Esophagus muscularis mucosa (tissue), 3 donors: ENCODE measurements at regions not wholly inside any gene's neighbourhood (a gene's known extent, or its start where the extent isn't known, plus 50 kb on each side); places are given as distances from the start of the nearest gene placed in this dataset.

ENCODE experiments used
- POLR2A ChIP-seq: fragments of 450-650 bp; IDR thresholded peaks from one replicate; pipeline ENCODE4 v1.6.1; 2017; ENCODE audit warnings: antibody characterized with exemption, moderate library complexity, mild to moderate bottlenecking, low read depth
- POLR2AphosphoS5 ChIP-seq, 2 donors: sonication (generic); formaldehyde crosslinking; IDR thresholded peaks; one replicate each; pipeline ENCODE4 v1.6.1; 2017; ENCODE audit warnings: antibody characterized with exemption in 2 of 2
- TF ChIP-seq, protein P1 (sequence below), 3 experiments: fragments of 200-600 bp in 2 of 3; fragments of 450-650 bp in 1 of 3; sonication (generic) in 2 of 3; IDR thresholded peaks; one replicate each; pipeline ENCODE4 v1.5.1; 2017 to 2019; ENCODE audit warnings: antibody characterized with exemption in 3 of 3, mild to moderate bottlenecking in 2 of 3, moderate library complexity in 1 of 3

DNA sequence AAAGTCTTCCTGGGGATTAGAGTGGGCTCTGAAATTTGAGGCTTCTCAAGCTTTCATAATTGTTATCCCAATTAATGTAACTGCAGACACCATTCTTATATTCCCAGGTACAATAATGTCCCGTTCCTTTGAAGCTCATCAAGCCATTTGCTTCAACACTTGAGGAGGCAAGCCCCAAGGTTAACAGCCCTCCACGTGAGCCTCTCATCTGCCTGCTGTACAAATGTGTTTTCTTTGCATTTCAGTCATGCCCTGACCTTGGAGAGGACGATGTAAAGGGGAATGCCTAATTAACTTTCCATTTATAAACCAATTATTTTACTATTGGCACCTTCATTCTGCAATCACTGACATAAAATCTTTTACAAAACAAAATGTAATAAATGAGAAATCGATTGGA, 106.3 kb downstream of the SETD4 start:
- TF ChIP-seq POLR2AphosphoS5 (IDR thresholded peaks at IDR 0.05) (no peak), POLR2A (no peak)
- TF ChIP-seq, protein P1, sequence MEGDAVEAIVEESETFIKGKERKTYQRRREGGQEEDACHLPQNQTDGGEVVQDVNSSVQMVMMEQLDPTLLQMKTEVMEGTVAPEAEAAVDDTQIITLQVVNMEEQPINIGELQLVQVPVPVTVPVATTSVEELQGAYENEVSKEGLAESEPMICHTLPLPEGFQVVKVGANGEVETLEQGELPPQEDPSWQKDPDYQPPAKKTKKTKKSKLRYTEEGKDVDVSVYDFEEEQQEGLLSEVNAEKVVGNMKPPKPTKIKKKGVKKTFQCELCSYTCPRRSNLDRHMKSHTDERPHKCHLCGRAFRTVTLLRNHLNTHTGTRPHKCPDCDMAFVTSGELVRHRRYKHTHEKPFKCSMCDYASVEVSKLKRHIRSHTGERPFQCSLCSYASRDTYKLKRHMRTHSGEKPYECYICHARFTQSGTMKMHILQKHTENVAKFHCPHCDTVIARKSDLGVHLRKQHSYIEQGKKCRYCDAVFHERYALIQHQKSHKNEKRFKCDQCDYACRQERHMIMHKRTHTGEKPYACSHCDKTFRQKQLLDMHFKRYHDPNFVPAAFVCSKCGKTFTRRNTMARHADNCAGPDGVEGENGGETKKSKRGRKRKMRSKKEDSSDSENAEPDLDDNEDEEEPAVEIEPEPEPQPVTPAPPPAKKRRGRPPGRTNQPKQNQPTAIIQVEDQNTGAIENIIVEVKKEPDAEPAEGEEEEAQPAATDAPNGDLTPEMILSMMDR (IDR thresholded peaks at IDR 0.05) = no peak
